ENCODE measurements at regions not wholly inside any gene's neighbourhood (a gene's known extent, or its start where the extent isn't known, plus 50 kb on each side); places are given as distances from the start of the nearest gene placed in this dataset.
A peak's percentile ranks its signal among the peaks of the same experiment; 100 is the strongest.

DNA sequence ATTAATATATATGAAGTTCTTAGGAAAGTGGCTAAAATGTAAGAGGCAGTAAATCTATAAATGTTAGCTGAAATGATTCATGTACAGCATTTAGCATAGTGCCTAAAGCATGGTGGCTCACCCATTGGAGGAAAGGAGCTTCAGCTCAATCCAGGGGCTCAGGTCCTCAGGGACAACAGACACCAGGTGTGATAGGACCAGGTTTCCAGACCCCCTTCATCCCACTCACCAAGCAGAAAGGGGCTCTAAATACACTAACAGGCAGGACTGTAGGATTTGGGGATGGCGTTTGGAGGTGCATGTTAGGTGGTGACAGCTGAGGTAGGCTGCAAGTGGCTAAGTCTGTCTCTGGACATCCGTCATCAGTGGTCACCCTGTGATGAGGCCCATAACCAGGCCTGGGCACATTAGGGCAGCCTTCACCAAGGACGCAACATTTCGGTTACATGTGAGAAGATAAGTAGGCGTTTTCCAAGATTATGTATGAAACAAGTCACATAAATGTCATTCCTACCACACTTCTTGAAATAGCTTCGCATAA is 233.1 kb downstream of the C1orf94 start:
- no peak for DNase-seq (ENCODE audit: low read depth)

DNA sequence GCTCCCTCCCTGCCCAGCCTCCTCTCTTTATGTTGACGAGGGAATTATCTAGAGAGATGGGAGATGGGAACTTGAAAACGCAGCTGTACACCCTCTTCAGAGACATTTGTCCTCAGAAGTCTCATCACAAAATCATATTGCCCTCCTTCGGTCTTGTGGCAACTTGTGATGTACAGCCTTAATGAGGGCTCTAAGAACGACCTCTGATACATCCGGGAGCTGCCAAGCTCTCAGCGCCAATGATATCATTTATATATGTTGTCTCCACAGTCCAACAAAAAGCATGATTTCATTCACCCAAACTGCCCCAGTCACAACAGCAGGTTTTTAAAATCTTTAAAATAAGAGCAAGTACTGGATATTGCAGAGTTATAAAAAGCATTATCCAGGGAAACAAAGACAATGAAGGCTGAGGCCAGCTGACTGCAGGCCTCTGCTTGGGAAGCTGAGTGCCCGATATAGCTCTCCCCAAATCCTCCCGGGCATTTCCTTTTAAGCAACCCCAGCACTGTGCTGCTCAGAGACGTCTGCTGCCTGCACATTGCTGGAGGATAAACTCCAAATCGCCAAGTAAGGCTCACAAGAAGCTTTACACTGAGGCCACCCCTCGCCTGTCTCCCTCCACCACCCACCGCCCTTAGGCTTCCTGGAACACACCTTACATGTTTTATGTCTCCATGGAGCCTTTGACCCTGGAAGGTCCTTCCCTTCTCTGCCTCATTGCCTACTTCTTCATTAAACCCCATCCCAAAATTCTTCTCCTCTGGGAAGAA is 236.1 kb downstream of the C1orf94 start:
- DNase-seq (ENCODE audit: low read depth), result no peak

DNA sequence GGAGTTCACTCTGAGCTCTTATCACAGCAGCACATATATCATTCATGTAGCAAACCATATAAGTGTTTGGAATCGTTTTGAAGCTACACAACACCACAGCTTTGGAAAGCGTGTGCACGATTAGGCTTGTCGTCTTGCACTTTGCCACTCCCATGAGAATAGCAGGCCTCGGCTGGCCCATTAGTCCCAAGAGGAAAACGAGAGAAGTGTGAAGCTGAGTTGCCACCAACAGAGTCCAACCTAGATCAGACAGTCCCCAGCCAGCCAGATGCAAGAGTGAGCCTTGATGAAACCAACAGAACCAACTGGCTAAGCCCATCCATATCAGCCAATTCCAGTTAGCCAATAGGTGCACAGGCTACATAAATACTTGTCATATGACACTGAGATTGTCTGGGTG is 238.4 kb downstream of the C1orf94 start:
- no peak for DNase-seq (ENCODE audit: low read depth)

DNA sequence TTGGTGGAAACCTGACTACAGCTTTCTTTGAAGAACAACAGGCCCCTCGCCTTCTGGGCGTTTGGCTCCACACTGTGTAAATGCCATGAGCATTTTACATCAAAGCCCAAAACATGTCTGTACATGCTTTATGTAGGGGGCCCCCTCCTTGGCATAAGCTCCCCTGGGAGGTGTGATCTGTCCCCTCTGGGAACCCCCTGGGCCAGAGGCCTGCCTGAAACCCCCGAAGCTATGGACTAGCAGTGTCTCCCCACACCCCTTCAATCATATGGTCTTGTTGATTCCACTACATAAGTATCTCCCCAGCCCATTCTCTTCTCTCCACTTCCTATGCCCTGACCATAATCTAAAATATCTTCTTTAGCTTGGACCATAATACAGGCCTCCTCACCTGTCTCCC is 241.5 kb downstream of the C1orf94 start:
- no peak for DNase-seq (ENCODE audit: low read depth)

DNA sequence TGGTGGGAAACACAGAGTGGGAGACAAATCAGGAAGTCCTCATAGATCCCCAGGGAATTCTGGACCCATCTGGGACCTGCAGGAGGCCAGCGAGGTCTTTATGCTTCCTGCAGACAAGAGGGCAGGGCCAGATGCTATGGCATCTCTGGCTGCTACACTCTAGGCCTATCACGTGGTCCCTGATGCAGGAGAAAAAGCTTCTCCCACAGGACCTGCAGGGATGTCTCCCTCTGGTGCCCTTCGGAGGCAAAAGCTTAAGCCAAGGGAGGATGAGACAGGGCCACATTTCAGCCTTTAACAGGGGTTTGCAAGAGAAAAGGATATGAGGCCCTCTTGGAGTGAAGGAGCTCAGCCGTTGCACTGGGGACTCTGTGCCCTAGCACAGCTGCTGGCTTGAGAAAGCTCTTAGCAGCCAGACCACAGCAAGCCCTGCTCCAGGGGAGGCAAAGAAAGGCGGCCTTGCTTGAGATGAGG is 243.0 kb downstream of the C1orf94 start:
- no peak for DNase-seq (ENCODE audit: low read depth)

DNA sequence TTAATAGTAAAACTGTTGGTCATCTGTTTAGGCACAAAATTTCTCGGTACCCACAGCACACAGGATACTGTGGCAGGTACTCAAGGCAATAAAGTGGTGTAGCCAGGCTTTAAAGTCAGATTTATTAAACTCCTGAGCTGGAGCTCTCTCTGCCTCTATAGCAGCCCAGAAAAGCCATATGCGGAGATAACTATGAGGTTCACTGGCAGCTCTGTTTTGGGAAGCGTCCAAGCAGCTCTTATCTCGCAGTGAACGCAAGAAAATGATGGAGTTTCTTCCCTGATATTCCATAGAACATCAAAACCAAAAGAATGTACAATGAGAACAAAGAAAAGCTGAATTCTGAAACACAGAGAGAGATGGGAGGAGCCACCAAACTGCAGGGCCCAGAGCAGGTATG is 248.3 kb downstream of the C1orf94 start:
- no peak for DNase-seq (ENCODE audit: low read depth)

DNA sequence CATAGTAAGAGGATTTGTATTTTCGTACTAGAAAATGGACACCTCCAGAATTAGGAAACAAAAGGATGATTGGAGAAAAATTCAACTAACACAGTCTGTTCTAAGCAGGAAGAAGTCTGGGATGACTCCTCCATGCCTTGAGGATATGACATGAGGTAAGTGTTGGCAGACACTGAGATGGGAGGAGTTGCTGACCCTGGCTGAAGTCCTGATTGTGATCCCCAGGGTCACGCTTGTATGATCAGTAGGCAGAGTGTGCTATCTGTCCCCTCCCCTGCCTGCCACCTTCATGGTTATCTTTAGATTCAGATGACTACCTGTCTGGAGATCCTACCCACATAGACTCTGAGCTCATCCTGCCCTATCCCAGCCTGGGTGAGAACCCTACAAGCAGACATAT is 249.1 kb downstream of the C1orf94 start:
- DNase-seq (ENCODE audit: low read depth), result no peak

DNA sequence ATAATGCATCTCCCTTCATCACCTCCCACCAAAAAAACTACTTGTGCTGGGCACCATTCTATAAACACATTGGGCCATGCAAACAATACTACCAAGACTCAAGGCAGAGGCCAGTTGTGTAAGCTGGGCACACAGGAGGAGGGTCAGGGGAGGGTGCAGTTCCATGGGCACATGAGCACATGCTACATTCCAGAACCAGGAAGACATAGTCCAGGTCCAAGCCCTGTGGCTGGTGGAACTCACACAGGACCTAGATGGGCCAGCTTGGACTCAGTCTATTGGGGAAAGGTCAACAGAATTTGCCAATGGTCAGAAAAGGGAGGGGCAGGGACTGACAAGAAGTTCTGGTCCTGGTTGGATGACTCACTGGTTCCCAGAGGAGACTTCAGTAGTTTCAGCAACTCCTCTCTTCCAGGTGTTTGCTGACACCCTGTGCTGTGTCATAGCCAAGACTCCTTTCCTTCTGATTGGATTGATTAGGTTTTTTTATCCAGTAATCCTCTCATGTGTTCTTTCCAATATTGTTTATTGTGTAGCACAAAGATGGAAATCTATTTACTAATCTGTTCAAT is 249.7 kb downstream of the C1orf94 start:
- DNase-seq (ENCODE audit: low read depth), result no peak

DNA sequence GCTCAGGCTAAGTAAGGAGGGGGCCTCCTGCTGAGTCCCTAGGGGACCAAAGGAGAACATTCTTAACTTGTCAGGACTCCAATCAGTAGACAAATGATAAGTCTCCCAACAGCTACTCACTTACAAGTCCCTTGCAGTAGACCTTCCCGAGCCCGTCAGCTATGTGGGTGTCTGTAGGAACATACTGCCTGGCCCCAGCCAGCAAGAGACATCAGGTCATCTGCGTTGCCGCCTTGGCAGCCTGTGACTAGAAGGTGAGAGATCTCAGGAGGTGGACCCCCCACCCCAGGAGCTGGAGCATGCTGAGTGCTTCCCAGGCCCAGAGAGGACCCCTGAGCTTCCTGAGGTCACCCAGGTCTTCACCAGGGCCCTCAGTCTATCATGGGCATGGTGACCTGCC is 250.5 kb downstream of the C1orf94 start:
- DNase-seq (ENCODE audit: low read depth), result no peak

DNA sequence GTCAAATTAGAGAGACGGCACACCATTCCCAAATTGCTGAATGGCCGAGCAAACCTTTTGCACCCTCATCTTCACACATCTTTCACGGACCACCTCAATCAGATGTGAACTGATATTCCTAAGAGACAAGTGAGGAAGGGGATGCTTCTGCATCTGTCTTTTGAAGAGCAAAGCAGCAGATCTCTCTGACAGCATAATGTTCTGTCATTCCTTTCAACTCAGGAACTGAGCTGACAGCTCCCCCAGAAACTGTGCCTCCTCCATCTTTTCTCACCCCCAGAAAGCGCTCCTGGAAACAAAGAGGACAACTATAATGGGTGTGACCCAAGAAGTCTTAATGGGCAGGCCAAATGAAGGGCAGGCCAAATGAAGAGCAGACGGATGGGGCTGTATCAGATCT is 256.4 kb downstream of the C1orf94 start:
- no peak for DNase-seq (ENCODE audit: low read depth)

DNA sequence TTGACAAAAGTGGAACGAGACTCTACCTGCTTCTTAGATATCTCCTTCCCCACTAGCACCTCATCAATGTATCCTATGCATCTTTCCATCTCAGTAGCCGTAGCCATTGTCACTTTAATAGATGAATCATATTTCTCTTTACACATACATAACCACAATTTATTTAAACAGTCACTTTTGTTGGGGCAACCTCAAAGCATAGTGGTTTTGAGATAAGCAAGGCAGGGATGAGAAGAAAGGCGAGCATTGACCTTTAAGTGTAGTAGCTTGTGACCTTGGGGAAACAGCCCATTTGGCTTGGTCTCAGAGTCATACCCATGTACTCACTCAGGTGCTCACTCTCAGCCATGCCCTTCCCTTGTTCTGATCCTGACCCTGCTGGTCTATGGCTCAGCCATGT is 260.1 kb downstream of the C1orf94 start:
- no peak for DNase-seq (ENCODE audit: low read depth)

DNA sequence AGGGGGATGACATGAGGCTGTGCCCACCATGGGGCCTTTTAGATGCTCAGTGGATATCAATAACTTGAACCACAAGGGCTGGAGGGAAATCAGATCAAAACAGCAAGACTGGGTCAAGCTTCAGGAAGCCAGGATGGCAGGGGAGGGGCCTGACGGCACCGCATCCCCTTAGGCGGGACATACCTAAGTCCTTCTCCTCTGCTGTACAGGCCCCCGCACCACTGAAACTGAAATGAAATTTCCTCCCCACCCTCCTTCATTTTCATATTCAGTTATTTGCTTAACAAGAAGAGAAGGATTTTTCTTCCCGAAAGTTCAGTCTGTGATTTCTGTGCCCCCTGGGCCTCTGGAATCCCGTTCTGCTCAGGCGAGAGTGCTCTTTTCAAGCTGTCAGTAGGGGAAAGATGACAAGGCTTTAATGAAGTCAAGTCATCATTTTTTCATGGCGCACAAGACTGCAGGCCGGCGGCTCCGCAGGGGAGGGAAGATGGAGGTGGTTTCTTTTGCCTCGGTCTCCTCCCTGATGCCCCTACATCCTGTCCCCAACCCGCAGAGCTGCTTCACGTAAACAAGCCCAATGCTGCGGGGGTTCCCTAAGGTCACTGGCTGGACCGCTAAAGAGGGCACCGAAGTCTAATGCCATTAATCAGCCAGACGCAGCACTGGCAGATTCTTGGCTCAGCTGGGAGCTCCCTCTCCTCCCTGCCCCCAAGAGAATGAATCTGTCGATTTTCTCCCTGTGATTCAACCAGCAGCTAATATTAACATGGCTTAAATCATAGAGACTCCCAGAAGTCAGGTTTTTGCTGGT is 264.8 kb downstream of the C1orf94 start:
- no peak for DNase-seq (ENCODE audit: low read depth)

DNA sequence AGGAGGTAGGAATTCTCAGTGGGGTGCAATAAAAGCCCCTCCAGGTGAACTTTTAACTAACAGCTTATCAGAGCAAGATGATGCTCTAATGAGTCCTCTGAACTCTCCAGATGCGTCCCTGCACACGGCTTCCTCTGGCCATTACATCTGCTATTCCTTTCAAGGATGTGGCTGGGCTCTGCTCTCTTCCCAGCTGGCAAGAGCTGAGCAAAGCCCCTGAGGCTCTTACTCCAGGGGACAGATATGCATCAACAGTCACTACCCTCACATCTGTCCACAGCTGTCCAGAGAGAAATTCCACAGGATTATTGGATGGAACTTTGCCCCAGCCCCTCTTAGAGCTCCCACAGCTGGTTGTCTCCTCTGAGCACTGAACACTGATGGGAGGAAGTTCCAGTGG is 267.8 kb downstream of the C1orf94 start:
- no peak for DNase-seq (ENCODE audit: low read depth)

DNA sequence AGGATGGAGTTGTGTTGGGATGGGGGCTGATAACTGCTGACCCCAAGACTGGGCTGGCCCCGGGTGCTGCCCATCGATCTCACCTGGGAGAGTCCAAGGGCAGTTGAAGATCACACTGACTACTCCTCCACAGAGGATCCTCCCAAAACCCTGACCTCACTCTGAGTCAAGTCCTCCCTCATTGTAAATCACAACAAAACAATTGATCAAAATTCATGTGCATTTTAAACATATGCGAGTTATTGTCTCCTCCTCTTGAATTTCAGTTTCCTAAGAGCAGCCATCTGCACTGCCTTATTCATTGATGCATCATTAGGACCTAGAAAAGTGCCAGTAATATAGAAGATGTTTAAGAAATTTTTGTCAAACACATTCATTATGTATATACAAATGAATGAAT is 273.6 kb downstream of the C1orf94 start:
- no peak for DNase-seq (ENCODE audit: low read depth)

DNA sequence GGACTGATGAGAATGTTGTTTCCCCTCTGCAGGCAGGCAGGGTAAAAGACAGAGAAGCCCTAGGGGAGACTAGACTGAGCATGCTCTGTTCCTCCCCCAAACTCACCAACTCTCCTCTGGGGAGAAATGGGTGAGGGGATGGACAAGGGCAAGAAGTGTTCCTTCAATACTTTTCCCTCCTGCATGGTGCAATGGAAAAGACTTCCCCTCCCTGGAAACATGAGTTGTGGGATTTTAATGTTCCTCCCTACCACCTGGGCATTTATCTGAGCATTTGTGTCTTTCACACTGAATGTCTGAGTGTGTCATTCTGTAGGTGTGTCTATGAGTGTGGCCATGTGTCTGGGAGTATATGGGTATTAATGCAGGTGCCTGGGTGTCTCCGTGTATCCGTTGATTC is 275.7 kb downstream of the C1orf94 start:
- no peak for DNase-seq (ENCODE audit: low read depth)

DNA sequence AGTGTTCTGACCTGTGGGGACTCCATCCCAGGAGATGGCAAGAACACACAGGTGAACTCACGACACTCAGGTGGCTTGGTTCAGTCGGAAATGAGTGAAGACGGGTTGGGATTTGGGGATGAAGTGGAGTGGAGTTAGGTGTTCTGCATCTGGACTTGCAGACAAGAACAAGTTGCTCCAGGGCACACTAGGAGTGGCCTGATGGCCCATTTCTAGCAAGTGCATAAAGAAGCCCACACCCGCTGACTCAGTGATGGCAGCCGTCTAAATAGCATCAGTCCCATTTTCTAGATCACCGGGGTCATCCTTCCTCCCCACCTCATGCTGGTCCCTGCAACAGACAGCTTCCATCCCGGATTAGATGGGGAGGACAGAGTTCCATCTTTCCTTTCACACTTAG is 278.4 kb downstream of the C1orf94 start:
- DNase-seq (ENCODE audit: low read depth), result no peak

DNA sequence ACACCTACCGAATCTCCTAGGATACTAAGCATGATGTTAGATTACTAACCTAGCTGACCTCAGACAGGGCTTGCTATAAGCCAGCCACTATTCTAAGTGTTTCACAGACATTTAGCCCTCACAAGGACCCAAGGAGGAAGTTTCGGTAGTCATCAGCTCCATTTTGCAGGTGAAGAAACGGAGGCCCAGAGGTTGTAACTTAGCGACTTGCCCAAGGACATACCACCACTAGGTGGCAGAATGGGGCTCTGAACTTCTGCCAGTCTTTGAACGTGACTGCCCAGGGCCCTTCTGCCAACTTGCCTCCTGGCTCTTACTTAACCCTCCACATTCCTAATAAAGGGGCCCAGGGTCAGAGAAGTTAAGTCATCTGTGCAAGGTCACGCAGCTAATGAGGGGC is 283.5 kb downstream of the C1orf94 start:
- peak; percentile 11 for DNase-seq (ENCODE audit: low read depth)

DNA sequence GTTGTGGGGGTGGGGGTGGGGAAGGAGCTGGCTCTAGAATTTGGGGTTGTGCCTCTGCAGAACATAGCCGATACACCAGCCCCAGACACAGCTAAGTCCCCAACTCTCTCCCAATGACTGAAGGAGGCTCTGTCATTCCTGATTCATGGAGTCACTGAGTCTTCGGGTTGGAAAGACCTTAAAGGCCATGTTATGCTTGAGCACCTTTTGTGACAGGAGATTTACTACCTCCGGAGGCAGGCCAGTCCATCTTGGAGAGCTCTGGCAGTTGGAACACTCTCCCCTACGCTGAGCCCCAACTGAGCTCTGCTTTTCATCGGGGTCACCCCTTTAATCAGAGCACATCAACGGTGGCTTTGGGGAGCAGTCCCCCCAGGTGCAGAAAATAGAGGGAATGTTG is 284.4 kb upstream of the GJB5 start:
- DNase-seq (ENCODE audit: low read depth), result no peak

DNA sequence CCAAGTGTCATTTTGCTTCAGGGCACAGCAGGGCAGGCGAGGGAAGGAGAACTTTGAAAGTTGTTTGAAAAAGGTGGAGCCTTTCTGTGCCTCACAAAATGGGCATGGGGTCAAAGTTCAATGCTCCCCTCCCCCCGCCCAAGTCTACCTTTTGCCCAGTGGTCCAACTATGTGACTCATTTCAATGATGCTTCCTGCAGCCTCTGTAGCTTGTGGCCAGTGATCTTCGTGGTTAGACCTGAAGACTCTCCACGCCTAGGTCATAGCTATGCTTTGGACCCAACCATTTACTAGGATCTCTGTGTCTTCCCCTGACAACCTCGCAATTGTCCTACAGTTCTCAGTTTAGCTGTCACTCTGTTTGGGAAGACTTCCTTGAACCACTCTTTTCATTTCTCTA is 280.3 kb upstream of the GJB5 start:
- no peak for DNase-seq (ENCODE audit: low read depth)

DNA sequence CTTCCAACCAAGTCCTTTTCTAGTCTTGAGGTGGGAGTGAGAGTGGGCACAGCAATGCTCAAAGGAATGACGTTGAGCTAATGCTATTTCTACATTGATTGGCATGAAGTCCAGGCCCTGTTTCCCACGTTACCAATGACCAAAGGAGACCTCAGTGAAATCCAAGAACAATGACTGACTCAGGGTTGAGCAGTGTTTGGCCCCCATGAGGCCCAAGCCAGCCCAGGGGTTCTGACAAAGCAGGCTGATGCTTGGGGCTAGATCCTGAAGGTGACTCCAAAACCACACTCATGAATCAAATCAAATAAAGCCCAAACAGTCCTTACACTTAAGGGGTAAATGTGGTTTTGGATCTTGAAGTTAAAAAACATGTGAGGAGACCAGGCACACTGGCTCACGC is 278.5 kb upstream of the GJB5 start:
- DNase-seq (ENCODE audit: low read depth), result no peak

DNA sequence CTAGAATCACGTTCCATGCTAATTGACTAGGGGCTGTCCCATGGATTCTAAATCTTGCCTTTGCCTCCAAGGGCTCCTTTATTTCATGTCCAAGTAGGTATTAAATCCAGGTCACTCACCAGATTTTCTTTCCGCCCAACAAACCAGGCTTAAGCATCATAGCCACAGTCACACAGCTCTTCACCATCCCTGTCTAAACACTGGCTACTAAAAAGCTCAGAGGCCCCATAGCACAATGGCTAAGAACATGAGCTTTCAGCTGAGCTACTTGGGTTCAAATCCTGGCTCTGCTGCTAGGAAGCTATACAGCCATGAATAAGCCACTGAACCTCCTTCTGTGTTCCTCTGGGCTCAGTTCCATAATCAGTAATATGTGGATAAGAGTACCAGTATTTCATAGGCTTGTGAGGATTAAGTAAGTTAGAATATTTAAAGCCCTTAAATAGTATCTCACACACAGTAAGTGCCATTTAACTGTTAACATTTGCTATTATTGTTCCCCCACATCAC is 277.2 kb upstream of the GJB5 start:
- no peak for DNase-seq (ENCODE audit: low read depth)

DNA sequence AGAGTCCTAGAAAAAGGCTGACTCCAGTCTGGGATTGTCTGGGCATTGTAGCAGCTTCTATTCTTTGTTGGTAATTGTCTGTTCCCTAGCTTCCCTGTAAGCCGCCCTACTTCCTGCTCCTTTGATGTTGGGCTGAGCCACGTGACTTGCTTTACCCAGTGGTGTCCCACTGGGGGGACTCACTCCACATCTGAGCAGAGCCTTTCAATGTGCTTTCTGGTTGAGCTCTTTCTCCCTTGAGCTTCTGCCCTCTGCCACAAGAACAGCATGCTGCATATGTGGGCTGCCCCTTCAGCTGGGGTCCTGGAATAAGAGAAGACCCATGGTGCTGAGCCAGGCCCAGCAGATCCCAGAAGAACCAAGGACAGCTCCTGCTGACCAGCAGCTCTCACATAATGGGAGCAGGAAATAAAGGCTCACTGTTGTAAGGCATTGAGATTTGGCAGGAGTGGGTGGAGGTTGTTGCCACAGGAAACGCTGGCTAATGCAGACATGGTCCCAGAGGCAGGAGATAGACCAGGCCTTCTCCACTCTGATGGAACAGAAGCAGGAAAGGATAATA is 276.3 kb upstream of the GJB5 start:
- DNase-seq (ENCODE audit: low read depth), result no peak

Measured in stimulated activated CD8-positive, alpha-beta memory T cell treated with anti-CD3 and anti-CD28 coated beads, Interleukin-12 subunit alpha, Interleukin-12 subunit beta, amount 100 ng/mL, for 1 hour (primary cell).